ENCODE measurements at regions not wholly inside any gene's neighbourhood (a gene's known extent, or its start where the extent isn't known, plus 50 kb on each side); places are given as distances from the start of the nearest gene placed in this dataset.

- POLR2A ChIA-PET: no interaction called here
- no peak overlapping the region for H3K27ac Mint-ChIP-seq
- ATAC-seq (no peak), DNase-seq (no peak)
- no peaks in the 10 kb centered on the region for H3K27me3 Mint-ChIP-seq
- peaks cover 13% of the 10 kb centered on the region for H3K9me3 Mint-ChIP-seq
- no peak for TF ChIP-seq CTCF (IDR thresholded peaks at IDR 0.05)
- CTCF ChIA-PET: no interaction called here
- no peaks in the 10 kb centered on the region for H3K36me3 Mint-ChIP-seq (ENCODE audit: low read depth)
- intact Hi-C loops (cut with micrococcal nuclease): no loop called here
- no peak overlapping the region for H3K4me3 Mint-ChIP-seq
- H3K4me1 Mint-ChIP-seq (ENCODE audit: low read depth): no peaks in the 10 kb centered on the region
Observed at GRCh38 chr2:49798570-49798969, 644.3 kb upstream of the FSHR start.

DNA sequence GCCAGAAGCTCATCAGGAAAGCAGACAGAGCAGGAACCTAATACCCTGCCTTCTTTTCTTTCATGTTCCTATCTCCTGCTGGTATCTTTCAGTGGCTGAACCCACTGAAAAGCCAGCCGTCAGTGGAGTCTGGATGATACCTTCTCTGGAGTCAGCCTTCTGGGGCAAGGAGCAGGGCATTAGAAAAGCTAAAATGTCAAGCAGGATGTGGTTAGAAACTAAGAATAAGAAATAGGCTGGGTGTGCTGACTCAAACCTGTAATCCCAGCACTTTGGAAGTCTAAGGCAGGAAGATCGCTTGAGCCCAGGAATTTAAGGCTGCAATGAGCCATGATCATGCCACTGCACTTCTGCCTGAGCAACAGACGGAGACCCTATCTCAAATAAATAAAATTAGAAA is 642.0 kb upstream of the FSHR start:
- intact Hi-C loops (cut with micrococcal nuclease): no loop called here
- Mint-ChIP-seq H3K36me3 (ENCODE audit: low read depth) (no peaks in the 10 kb centered on the region), H3K9me3 (peaks cover 4% of the 10 kb centered on the region), H3K4me3 (no peak overlapping the region), H3K27ac (no peak overlapping the region), H3K27me3 (no peaks in the 10 kb centered on the region), H3K4me1 (ENCODE audit: low read depth) (no peaks in the 10 kb centered on the region)
- CTCF ChIA-PET: no interaction called here
- POLR2A ChIA-PET: no interaction called here
- DNase-seq: no peak
- ATAC-seq: no peak
- TF ChIP-seq CTCF (IDR thresholded peaks at IDR 0.05): no peak

- H3K4me3 Mint-ChIP-seq: no peak overlapping the region
- no peak overlapping the region for H3K27ac Mint-ChIP-seq
- H3K9me3 Mint-ChIP-seq: no peaks in the 10 kb centered on the region
- H3K36me3 Mint-ChIP-seq (ENCODE audit: low read depth): no peaks in the 10 kb centered on the region
- ATAC-seq (no peak), DNase-seq (no peak)
- ChIA-PET CTCF (no interaction called here), POLR2A (interaction anchor here (0.7 kb wide), 1 partner anchor 609 kb away, joined by 3 read pairs; no protein-coding TSS in a partner anchor)
- intact Hi-C loops (cut with micrococcal nuclease): no loop called here
- no peaks in the 10 kb centered on the region for H3K4me1 Mint-ChIP-seq (ENCODE audit: low read depth)
- no peak for TF ChIP-seq CTCF (IDR thresholded peaks at IDR 0.05)
- no peaks in the 10 kb centered on the region for H3K27me3 Mint-ChIP-seq
Observed at GRCh38 chr2:49794396-49794795, 640.1 kb upstream of the FSHR start.

DNA sequence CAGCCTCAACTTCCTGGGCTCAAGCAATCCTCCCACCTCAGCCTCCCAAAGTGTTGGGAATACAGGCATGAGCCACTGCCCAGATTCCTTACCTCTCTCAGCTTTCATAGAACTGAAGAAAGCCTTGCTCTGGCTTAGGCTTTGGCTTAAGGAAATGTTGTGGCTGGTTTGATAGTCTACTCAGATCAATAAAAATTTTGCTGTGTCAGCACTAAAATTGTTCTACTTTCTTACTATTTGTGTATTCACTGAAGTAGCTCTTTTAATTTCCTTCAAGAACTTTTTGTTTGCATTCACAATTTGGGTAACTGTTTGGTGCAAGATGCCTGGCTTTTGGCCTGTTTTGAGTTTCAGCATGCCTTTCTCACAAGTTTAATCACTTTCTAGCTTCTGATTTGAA is 634.0 kb upstream of the FSHR start:
- intact Hi-C loops (cut with micrococcal nuclease): no loop called here
- no peaks in the 10 kb centered on the region for H3K4me1 Mint-ChIP-seq (ENCODE audit: low read depth)
- no peaks in the 10 kb centered on the region for H3K27me3 Mint-ChIP-seq
- POLR2A ChIA-PET: no interaction called here
- no peaks in the 10 kb centered on the region for H3K36me3 Mint-ChIP-seq (ENCODE audit: low read depth)
- DNase-seq (no peak), ATAC-seq (no peak)
- no peak overlapping the region for H3K27ac Mint-ChIP-seq
- H3K9me3 Mint-ChIP-seq: no peaks in the 10 kb centered on the region
- TF ChIP-seq CTCF (IDR thresholded peaks at IDR 0.05): no peak
- CTCF ChIA-PET: no interaction called here
- no peak overlapping the region for H3K4me3 Mint-ChIP-seq

GRCh38 chr2:49780949-49781348 is 626.6 kb upstream of the FSHR start:
- POLR2A ChIA-PET: no interaction called here
- DNase-seq (no peak), ATAC-seq (no peak)
- H3K4me3 Mint-ChIP-seq: no peak overlapping the region
- CTCF ChIA-PET: no interaction called here
- H3K27me3 Mint-ChIP-seq: no peaks in the 10 kb centered on the region
- no peaks in the 10 kb centered on the region for H3K4me1 Mint-ChIP-seq (ENCODE audit: low read depth)
- no peak for TF ChIP-seq CTCF (IDR thresholded peaks at IDR 0.05)
- H3K9me3 Mint-ChIP-seq: peaks cover 8% of the 10 kb centered on the region
- no peaks in the 10 kb centered on the region for H3K36me3 Mint-ChIP-seq (ENCODE audit: low read depth)
- intact Hi-C loops (cut with micrococcal nuclease): no loop called here
- no peak overlapping the region for H3K27ac Mint-ChIP-seq

Data from activated CD8-positive, alpha-beta T cell treated with anti-CD3 and anti-CD28 coated beads for 36 hours (primary cell).